Peyer's patch (tissue), 4 donors: ENCODE measurements at regions not wholly inside any gene's neighbourhood (a gene's known extent, or its start where the extent isn't known, plus 50 kb on each side); places are given as distances from the start of the nearest gene placed in this dataset.

ENCODE experiments used
- DNase-seq, 3 donors: peaks; one replicate each; pipeline ENCODE4 v3.0.0-alpha.2; 2017 to 2019
- H3K27ac ChIP-seq, 4 donors: fragments of 200-600 bp; sonication (generic); one replicate each; pipeline ENCODE4 v1.5.1; 2016 to 2019
- H3K27me3 ChIP-seq, 2 donors: fragments of 200-600 bp; sonication (generic); one replicate each; pipeline ENCODE4 v1.5.1; 2019
- H3K36me3 ChIP-seq, 3 donors: fragments of 200-600 bp; sonication (generic); one replicate each; pipeline ENCODE4 v1.5.1; 2016 to 2019
- H3K4me1 ChIP-seq, 4 donors: fragments of 200-600 bp; sonication (generic); one replicate each; pipeline ENCODE4 v1.5.1; 2016 to 2019
- H3K4me3 ChIP-seq, 4 donors: fragments of 200-600 bp; sonication (generic); 1 replicate in 3 of 4; 2 replicates in 1 of 4; pipeline ENCODE4 v1.5.1; 2016 to 2019; ENCODE audit warnings: mild to moderate bottlenecking in 1 of 4
- H3K9me3 ChIP-seq, 4 donors: fragments of 200-600 bp; sonication (generic); one replicate each; pipeline ENCODE4 v1.5.1; 2016 to 2019; ENCODE audit warnings: mild to moderate bottlenecking in 1 of 4
- CTCF ChIP-seq, 6 experiments: fragments of 450-650 bp in 4 of 6; fragments of 200-600 bp in 2 of 6; sonication (generic) in 1 of 6; IDR thresholded peaks; one replicate each; pipeline ENCODE4 v1.5.1; 2017 to 2019; ENCODE audit warnings: antibody characterized with exemption in 6 of 6, mild to moderate bottlenecking in 3 of 6, moderate library complexity in 1 of 6
- POLR2A ChIP-seq, 2 donors: fragments of 450-650 bp; IDR thresholded peaks; one replicate each; pipeline ENCODE4 v1.5.1; 2017; ENCODE audit warnings: antibody characterized with exemption in 2 of 2, mild to moderate bottlenecking in 2 of 2, moderate library complexity in 2 of 2

DNA sequence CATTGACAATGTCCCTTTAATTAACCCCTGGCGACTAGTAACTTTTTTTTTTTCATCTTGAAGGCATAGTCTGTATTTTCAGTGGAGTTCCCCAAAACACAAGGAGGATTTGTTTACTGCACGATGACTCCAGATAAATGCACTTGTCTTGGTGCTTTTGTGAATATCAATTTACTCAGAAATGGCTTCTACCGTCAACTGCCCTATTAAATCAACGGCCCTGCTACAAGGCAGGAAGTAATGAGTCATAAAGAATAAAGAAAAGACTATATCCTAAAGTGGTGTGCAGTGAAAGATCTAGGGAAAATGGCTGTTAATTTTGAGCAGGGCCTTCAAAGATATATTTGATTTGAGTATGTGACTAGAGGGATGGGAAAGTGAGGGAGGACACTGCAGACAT is 388.3 kb upstream of the CHD1 start:
- H3K4me3 ChIP-seq: no peak overlapping the region
- no peaks in the 10 kb centered on the region for H3K9me3 ChIP-seq
- TF ChIP-seq POLR2A (IDR thresholded peaks at IDR 0.05) (no peak), CTCF (IDR thresholded peaks at IDR 0.05) (no peak)
- H3K27ac ChIP-seq: no peak overlapping the region
- DNase-seq: no peak
- H3K36me3 ChIP-seq: no peaks in the 10 kb centered on the region
- no peaks in the 10 kb centered on the region for H3K27me3 ChIP-seq
- no peaks in the 10 kb centered on the region for H3K4me1 ChIP-seq

DNA sequence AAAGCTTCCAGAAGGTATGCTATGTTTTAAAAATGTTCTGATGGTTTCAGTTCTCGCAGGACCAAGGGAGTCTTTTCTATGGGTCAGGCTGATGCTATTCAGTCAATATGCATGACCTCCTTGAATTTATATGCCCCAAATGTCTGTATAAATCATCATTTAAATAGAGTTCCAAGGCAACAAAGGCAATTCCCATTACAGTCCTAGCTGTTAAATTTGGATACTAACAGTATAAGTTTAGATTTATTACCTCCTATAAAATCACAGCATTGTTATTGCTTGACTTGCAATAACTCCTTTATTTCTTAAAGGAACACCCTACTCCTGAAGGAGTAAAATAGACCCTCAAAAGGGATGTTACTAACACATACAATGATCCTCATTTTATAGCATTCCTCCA is 387.7 kb upstream of the CHD1 start:
- H3K4me1 ChIP-seq: no peaks in the 10 kb centered on the region
- no peaks in the 10 kb centered on the region for H3K36me3 ChIP-seq
- H3K9me3 ChIP-seq: no peaks in the 10 kb centered on the region
- DNase-seq: no peak
- H3K4me3 ChIP-seq: no peak overlapping the region
- no peak overlapping the region for H3K27ac ChIP-seq
- no peaks in the 10 kb centered on the region for H3K27me3 ChIP-seq
- TF ChIP-seq POLR2A (IDR thresholded peaks at IDR 0.05) (no peak), CTCF (IDR thresholded peaks at IDR 0.05) (no peak)

DNA sequence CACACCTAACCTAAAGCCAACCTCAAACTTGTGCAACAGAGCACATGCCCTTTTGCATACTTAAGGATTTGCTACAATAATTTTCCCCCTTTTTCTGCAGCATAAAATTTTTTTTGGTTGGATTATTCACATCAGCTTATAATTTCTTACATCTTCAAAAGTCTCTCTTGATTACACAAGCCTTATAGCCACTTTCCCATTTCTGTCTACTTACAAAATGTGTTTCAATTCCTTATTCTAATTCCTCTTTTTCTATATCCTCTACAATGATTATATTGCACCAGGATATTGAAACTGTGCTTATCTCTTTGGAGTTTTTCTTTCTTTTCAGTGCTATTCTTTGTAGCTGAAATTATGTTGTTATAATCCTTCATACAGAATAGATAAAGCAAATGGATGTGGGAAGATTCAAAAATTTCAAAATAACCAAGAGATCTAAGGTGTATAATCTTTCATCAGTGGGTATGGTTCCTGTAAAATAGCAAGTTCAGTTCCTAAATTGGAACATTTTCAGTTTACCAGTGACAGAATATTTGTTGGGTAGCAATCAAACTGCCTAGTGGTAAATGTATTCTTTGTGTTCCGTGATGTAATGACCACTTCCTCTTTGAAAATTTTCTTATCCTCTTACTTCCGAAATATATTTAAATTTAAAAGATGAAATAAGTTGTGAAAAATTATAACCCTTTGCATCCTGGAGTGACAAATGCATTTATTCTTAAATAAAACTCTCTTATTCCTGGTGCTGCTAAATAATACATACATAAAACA is 386.8 kb upstream of the CHD1 start:
- Histone ChIP-seq H3K4me3 (no peak overlapping the region), H3K4me1 (no peaks in the 10 kb centered on the region)

GRCh38 chr5:99314721-99315120 is 385.9 kb upstream of the CHD1 start:
- TF ChIP-seq POLR2A (IDR thresholded peaks at IDR 0.05) (no peak), CTCF (IDR thresholded peaks at IDR 0.05) (no peak)
- Histone ChIP-seq H3K9me3 (no peaks in the 10 kb centered on the region), H3K4me1 (no peaks in the 10 kb centered on the region), H3K4me3 (no peak overlapping the region), H3K27me3 (no peaks in the 10 kb centered on the region), H3K27ac (no peak overlapping the region), H3K36me3 (no peaks in the 10 kb centered on the region)
- DNase-seq: no peak

More for the DNA sequence above, 386.8 kb upstream of the CHD1 start:
- no peak for TF ChIP-seq POLR2A (IDR thresholded peaks at IDR 0.05)
- no peak for TF ChIP-seq CTCF (IDR thresholded peaks at IDR 0.05)
- Histone ChIP-seq H3K36me3 (no peaks in the 10 kb centered on the region), H3K27me3 (no peaks in the 10 kb centered on the region), H3K27ac (no peak overlapping the region), H3K9me3 (no peaks in the 10 kb centered on the region)
- no peak for DNase-seq

- H3K4me3 ChIP-seq: no peak overlapping the region
- no peaks in the 10 kb centered on the region for H3K27me3 ChIP-seq
- H3K27ac ChIP-seq: no peak overlapping the region
- no peak for TF ChIP-seq CTCF (IDR thresholded peaks at IDR 0.05)
- TF ChIP-seq POLR2A (IDR thresholded peaks at IDR 0.05): no peak
- H3K4me1 ChIP-seq: no peaks in the 10 kb centered on the region
- H3K9me3 ChIP-seq: no peaks in the 10 kb centered on the region
- H3K36me3 ChIP-seq: no peaks in the 10 kb centered on the region
- no peak for DNase-seq
Observed at GRCh38 chr5:99308131-99308530, 379.3 kb upstream of the CHD1 start.
